SH-SY5Y (cell line): ENCODE measurements at regions not wholly inside any gene's neighbourhood (a gene's known extent, or its start where the extent isn't known, plus 50 kb on each side); places are given as distances from the start of the nearest gene placed in this dataset.

ENCODE experiments used
- GATA2 ChIP-seq: IDR thresholded peaks from 2 replicates; pipeline ENCODE4 v1.6.1; 2011; ENCODE audit warnings: mild to moderate bottlenecking, low read depth, low read length
- GATA3 ChIP-seq: IDR thresholded peaks from 2 replicates; pipeline ENCODE4 v1.6.1; 2011; ENCODE audit warnings: low read depth, mild to moderate bottlenecking, low read length, moderate library complexity

GRCh38 chr14:97420211-97420610, 623.0 kb downstream of the VRK1 start:
- TF ChIP-seq GATA3 = no peak
- no peak for TF ChIP-seq GATA2
